CD14-positive monocyte (primary cell): ENCODE measurements at regions not wholly inside any gene's neighbourhood (a gene's known extent, or its start where the extent isn't known, plus 50 kb on each side); places are given as distances from the start of the nearest gene placed in this dataset.

Source experiments
- DNase-seq, 3 donors: peaks; one replicate each; pipeline ENCODE4 v3.0.0-alpha.2; 2011 to 2022
- H2AFZ ChIP-seq: 2 replicates; pipeline ENCODE4 v1.6.0; 2012; ENCODE audit warnings: mild to moderate bottlenecking, low read depth, low read length, inconsistent platforms; ENCODE audit not compliant: insufficient read depth, poor library complexity, severe bottlenecking
- H3K27ac ChIP-seq, 2 donors: 1 replicate in 1 of 2; 2 replicates in 1 of 2; pipeline ENCODE4 v1.5.1; 2012 to 2013; ENCODE audit warnings: low read length in 2 of 2, control low read depth in 1 of 2, inconsistent platforms in 1 of 2, low read depth in 1 of 2, mild to moderate bottlenecking in 1 of 2
- H3K27me3 ChIP-seq, 2 donors: one replicate each; pipeline versions ENCODE4 v1.6.0 to v1.6.1; 2011 to 2013; ENCODE audit warnings: low read length in 2 of 2; ENCODE audit not compliant: control insufficient read depth in 2 of 2, insufficient read depth in 2 of 2
- H3K36me3 ChIP-seq, 2 donors: replicated peaks in 1 of 2; 1 replicate in 1 of 2; 2 replicates in 1 of 2; pipeline versions ENCODE4 v1.5.1 to v1.6.1; 2012 to 2013; ENCODE audit warnings: low read length in 2 of 2, control low read depth in 1 of 2, inconsistent platforms in 1 of 2, mild to moderate bottlenecking in 1 of 2; ENCODE audit not compliant: insufficient read depth in 2 of 2, control insufficient read depth in 1 of 2
- H3K4me1 ChIP-seq, 2 donors: 1 replicate in 1 of 2; 2 replicates in 1 of 2; pipeline versions ENCODE4 v1.5.1 to v1.6.1; 2012 to 2013; ENCODE audit warnings: low read length in 2 of 2, control low read depth in 1 of 2, inconsistent platforms in 1 of 2, mild to moderate bottlenecking in 1 of 2, moderate library complexity in 1 of 2; ENCODE audit not compliant: insufficient read depth in 2 of 2, control insufficient read depth in 1 of 2
- H3K4me2 ChIP-seq: replicated peaks from 2 replicates; pipeline ENCODE3; 2012; ENCODE audit warnings: low read length, moderate library complexity, mild to moderate bottlenecking; ENCODE audit not compliant: poor library complexity, severe bottlenecking; ENCODE audit errors: extremely low read depth
- H3K4me3 ChIP-seq, 3 experiments: fragments of 200-600 bp in 1 of 3; sonication (generic) in 1 of 3; replicated peaks in 1 of 3; 1 replicate in 2 of 3; 2 replicates in 1 of 3; pipeline ENCODE4 v1.5.1; 2011 to 2013; ENCODE audit warnings: low read length in 3 of 3, mild to moderate bottlenecking in 3 of 3, control low read depth in 2 of 3, low read depth in 2 of 3, inconsistent platforms in 1 of 3, moderate library complexity in 1 of 3
- H3K79me2 ChIP-seq: 2 replicates; pipeline ENCODE4 v1.6.0; 2012; ENCODE audit warnings: mild to moderate bottlenecking, control low read depth, inconsistent platforms, low read length, moderate library complexity; ENCODE audit not compliant: insufficient read depth
- H3K9ac ChIP-seq: 2 replicates; pipeline ENCODE4 v1.6.0; 2017; ENCODE audit warnings: low read length, mild to moderate bottlenecking; ENCODE audit not compliant: insufficient read depth, poor library complexity, severe bottlenecking
- H3K9me3 ChIP-seq, 2 donors: replicated peaks in 1 of 2; 1 replicate in 1 of 2; 2 replicates in 1 of 2; pipeline versions ENCODE4 v1.5.1 to v1.6.1; 2012 to 2013; ENCODE audit warnings: low read length in 2 of 2, control low read depth in 1 of 2; ENCODE audit not compliant: control insufficient read depth in 1 of 2, insufficient read depth in 1 of 2
- H4K20me1 ChIP-seq: 2 replicates; pipeline ENCODE4 v1.6.0; 2012; ENCODE audit warnings: mild to moderate bottlenecking, low read length, control low read depth, moderate library complexity; ENCODE audit not compliant: insufficient read depth
- H3K27ac Mint-ChIP-seq, 7 donors: one replicate each; pipeline ENCODE4 v1.8.0; 2020; ENCODE audit warnings: mild to moderate bottlenecking in 7 of 7, mixed read lengths in 7 of 7, moderate library complexity in 6 of 7, inconsistent platforms in 2 of 7
- H3K27me3 Mint-ChIP-seq, 3 donors: one replicate each; pipeline ENCODE4 v1.8.0; 2021 to 2022; ENCODE audit warnings: low read depth in 3 of 3, mild to moderate bottlenecking in 3 of 3, mixed read lengths in 3 of 3, moderate library complexity in 3 of 3, inconsistent platforms in 1 of 3
- H3K36me3 Mint-ChIP-seq, 2 donors: one replicate each; pipeline ENCODE4 v1.8.0; 2020; ENCODE audit warnings: mixed read lengths in 2 of 2, inconsistent platforms in 1 of 2, mild to moderate bottlenecking in 1 of 2
- H3K4me1 Mint-ChIP-seq: one replicate; pipeline ENCODE4 v1.8.0; 2020; ENCODE audit warnings: mild to moderate bottlenecking, mixed read lengths
- H3K4me3 Mint-ChIP-seq, 2 donors: one replicate each; pipeline ENCODE4 v1.8.0; 2020; ENCODE audit warnings: mild to moderate bottlenecking in 2 of 2, mixed read lengths in 2 of 2, moderate library complexity in 1 of 2
- H3K9me3 Mint-ChIP-seq, 7 donors: one replicate each; pipeline ENCODE4 v1.8.0; 2020 to 2022; ENCODE audit warnings: mixed read lengths in 7 of 7, mild to moderate bottlenecking in 6 of 7, moderate library complexity in 6 of 7, inconsistent platforms in 2 of 7
- CTCF ChIP-seq: fragments of 200-600 bp; IDR thresholded peaks from one replicate; pipeline ENCODE4 v1.8.0; 2022; ENCODE audit warnings: antibody characterized with exemption, mild to moderate bottlenecking
- WGBS: methylation state at CpG from one replicate; pipeline ENCODE4 v1.1.5; 2013; ENCODE audit warnings: missing lambda C conversion rate; ENCODE audit not compliant: insufficient coverage; 5-methylcytosine and 5-hydroxymethylcytosine counted together
- intact Hi-C, 2 donors: fragments of 100-400 bp; cut with micrococcal nuclease; formaldehyde crosslinking; loops; one replicate each; pipeline versions ENCODE4 v1.15.0 to v1.15.1; 2023

- Histone ChIP-seq H3K9me3 (peaks cover 40% of the 10 kb centered on the region in 2 donors), H3K27ac (no peak overlapping the region), H3K4me2 (no peak overlapping the region), H3K4me1 (no peaks in the 10 kb centered on the region), H3K27me3 (peaks cover 3 to 18% of the 10 kb centered on the region in 2 donors), H2AFZ (no peak overlapping the region), H3K9ac (no peak overlapping the region), H3K79me2 (no peaks in the 10 kb centered on the region), H3K4me3 (no peak overlapping the region), H3K36me3 (no peaks in the 10 kb centered on the region), H4K20me1 (no peaks in the 10 kb centered on the region)
- Mint-ChIP-seq H3K27me3 (peaks cover 13 to 31% (median 25%) of the 10 kb centered on the region in 3 donors), H3K36me3 (peaks cover 0 to 5% of the 10 kb centered on the region in 2 donors), H3K4me1 (no peaks in the 10 kb centered on the region), H3K9me3 (peaks cover 16 to 49% (median 43%) of the 10 kb centered on the region in 7 donors), H3K4me3 (peak overlapping the region in 1 of 2 donors; percentile 4), H3K27ac (no peak overlapping the region)
- DNase-seq = no peak
- WGBS = 94% methylated on average over 5 of the region's 6 CpGs
- intact Hi-C loops = no loop called here
- TF ChIP-seq CTCF = no peak
These were observed 236.3 kb downstream of the ACKR3 start for GRCh38 chr2:236805800-236806531.

- DNase-seq = peak in 2 of 3 donors; percentile 3 to 22
- intact Hi-C loops = no loop called here
- Histone ChIP-seq H3K4me2 (no peak overlapping the region), H3K4me1 (no peaks in the 10 kb centered on the region), H3K79me2 (no peaks in the 10 kb centered on the region), H3K4me3 (no peak overlapping the region), H3K27ac (no peak overlapping the region), H3K27me3 (peaks cover 0 to 5% of the 10 kb centered on the region in 2 donors), H4K20me1 (no peaks in the 10 kb centered on the region), H3K9ac (no peak overlapping the region), H2AFZ (no peak overlapping the region), H3K9me3 (peaks cover 42 to 47% of the 10 kb centered on the region in 2 donors), H3K36me3 (no peaks in the 10 kb centered on the region)
- H3K9me3 Mint-ChIP-seq = peaks cover 16 to 50% (median 44%) of the 10 kb centered on the region in 7 donors
- H3K4me3 Mint-ChIP-seq = no peak overlapping the region
- WGBS = no CpG with 5 or more reads among the region's 1 CpG
- H3K27me3 Mint-ChIP-seq = peaks cover 5 to 21% (median 17%) of the 10 kb centered on the region in 3 donors
- no peaks in the 10 kb centered on the region for H3K4me1 Mint-ChIP-seq
- TF ChIP-seq CTCF = no peak
- peaks cover 0 to 5% of the 10 kb centered on the region in 2 donors for H3K36me3 Mint-ChIP-seq
- peak overlapping the region in 1 of 7 donors; percentile 14 for H3K27ac Mint-ChIP-seq
These were observed 240.1 kb downstream of the ACKR3 start for GRCh38 chr2:236809716-236810115.
